ENCODE measurements at regions not wholly inside any gene's neighbourhood (a gene's known extent, or its start where the extent isn't known, plus 50 kb on each side); places are given as distances from the start of the nearest gene placed in this dataset.

DNA sequence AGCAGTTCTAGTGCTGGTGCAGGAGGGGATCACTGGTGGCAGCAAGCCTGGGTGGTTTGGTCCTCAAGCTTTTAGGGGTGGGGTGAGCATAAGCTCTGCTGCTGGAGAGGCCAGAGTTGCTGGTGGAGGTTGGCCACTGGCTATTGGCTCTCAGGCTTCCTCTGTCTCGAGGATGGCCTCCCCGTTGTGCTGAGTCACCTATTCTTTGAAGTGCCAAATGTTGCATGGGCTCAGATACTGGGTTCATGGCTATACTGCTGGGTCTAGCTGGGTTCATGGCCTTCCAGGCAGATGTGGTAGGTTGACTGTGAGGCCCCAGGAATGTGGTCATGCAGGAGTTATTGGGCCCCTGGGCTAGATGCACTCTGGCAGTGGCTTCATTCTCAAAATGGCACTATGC is 466.3 kb downstream of the NAF1 start:
- ChIA-PET CTCF (no interaction called here), POLR2A (ENCODE audit: low non-redundant PET) (no interaction called here)
- Histone ChIP-seq H3K4me3 (ENCODE audit: low read depth, low read length, poor library complexity, severe bottlenecking) (no peak overlapping the region), H3K27me3 (replicated peaks; ENCODE audit: insufficient read depth, low read depth, low read length, poor library complexity) (no peaks in the 10 kb centered on the region), H3K36me3 (ENCODE audit: insufficient read depth, low read length, poor library complexity, severe bottlenecking) (no peaks in the 10 kb centered on the region), H3K9me3 (ENCODE audit: low read depth, low read length, poor library complexity, severe bottlenecking) (no peaks in the 10 kb centered on the region), H3K4me1 (ENCODE audit: insufficient read depth, low read length, poor library complexity, severe bottlenecking) (no peaks in the 10 kb centered on the region), H3K27ac (ENCODE audit: low read depth, low read length, poor library complexity, severe bottlenecking) (no peak overlapping the region)
- TF ChIP-seq EZH2 (IDR thresholded peaks at IDR 0.05; ENCODE audit: borderline replicate concordance, low read depth, low read length, poor library complexity, severe bottlenecking): no peak
- TF ChIP-seq, protein P1, sequence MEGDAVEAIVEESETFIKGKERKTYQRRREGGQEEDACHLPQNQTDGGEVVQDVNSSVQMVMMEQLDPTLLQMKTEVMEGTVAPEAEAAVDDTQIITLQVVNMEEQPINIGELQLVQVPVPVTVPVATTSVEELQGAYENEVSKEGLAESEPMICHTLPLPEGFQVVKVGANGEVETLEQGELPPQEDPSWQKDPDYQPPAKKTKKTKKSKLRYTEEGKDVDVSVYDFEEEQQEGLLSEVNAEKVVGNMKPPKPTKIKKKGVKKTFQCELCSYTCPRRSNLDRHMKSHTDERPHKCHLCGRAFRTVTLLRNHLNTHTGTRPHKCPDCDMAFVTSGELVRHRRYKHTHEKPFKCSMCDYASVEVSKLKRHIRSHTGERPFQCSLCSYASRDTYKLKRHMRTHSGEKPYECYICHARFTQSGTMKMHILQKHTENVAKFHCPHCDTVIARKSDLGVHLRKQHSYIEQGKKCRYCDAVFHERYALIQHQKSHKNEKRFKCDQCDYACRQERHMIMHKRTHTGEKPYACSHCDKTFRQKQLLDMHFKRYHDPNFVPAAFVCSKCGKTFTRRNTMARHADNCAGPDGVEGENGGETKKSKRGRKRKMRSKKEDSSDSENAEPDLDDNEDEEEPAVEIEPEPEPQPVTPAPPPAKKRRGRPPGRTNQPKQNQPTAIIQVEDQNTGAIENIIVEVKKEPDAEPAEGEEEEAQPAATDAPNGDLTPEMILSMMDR (conservative IDR thresholded peaks at IDR 0.05; ENCODE audit: low read depth, low read length): no peak
- no TSS peak for BruUV-seq (replicated peaks)
- intact Hi-C loops (cut with micrococcal nuclease; ENCODE audit: unreplicated experiment): no loop called here
- DNase-seq (ENCODE audit: low spot score): no peak

DNA sequence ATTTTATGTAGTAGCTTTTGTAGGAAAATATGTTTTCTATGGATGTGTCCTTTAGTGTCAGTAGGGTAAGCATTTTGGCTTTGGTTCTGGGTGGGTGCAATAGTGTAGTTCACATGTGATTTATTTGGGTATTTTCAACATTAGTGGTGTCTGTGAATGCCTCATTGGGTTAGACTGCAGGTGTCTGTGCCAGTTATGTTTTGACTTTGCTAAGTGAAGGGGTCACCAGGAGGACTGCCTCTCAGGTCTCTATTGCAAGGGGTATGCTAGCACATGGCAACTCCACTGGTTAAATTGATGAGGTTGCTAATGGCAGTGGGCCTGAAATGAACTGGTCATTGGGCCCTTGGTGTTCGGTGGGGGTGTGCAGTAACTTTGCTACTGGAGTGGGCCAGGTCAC is 467.1 kb downstream of the NAF1 start:
- Histone ChIP-seq H3K4me3 (ENCODE audit: low read depth, low read length, poor library complexity, severe bottlenecking) (no peak overlapping the region), H3K27me3 (replicated peaks; ENCODE audit: insufficient read depth, low read depth, low read length, poor library complexity) (no peaks in the 10 kb centered on the region), H3K9me3 (ENCODE audit: low read depth, low read length, poor library complexity, severe bottlenecking) (no peaks in the 10 kb centered on the region), H3K36me3 (ENCODE audit: insufficient read depth, low read length, poor library complexity, severe bottlenecking) (no peaks in the 10 kb centered on the region), H3K27ac (ENCODE audit: low read depth, low read length, poor library complexity, severe bottlenecking) (no peak overlapping the region), H3K4me1 (ENCODE audit: insufficient read depth, low read length, poor library complexity, severe bottlenecking) (no peaks in the 10 kb centered on the region)
- CTCF ChIA-PET: no interaction called here
- no TSS peak for BruUV-seq (replicated peaks)
- no peak for DNase-seq (ENCODE audit: low spot score)
- TF ChIP-seq, protein P1 (conservative IDR thresholded peaks at IDR 0.05; ENCODE audit: low read depth, low read length): no peak
- TF ChIP-seq EZH2 (IDR thresholded peaks at IDR 0.05; ENCODE audit: borderline replicate concordance, low read depth, low read length, poor library complexity, severe bottlenecking): no peak
- POLR2A ChIA-PET (ENCODE audit: low non-redundant PET): no interaction called here
- intact Hi-C loops (cut with micrococcal nuclease; ENCODE audit: unreplicated experiment): no loop called here

DNA sequence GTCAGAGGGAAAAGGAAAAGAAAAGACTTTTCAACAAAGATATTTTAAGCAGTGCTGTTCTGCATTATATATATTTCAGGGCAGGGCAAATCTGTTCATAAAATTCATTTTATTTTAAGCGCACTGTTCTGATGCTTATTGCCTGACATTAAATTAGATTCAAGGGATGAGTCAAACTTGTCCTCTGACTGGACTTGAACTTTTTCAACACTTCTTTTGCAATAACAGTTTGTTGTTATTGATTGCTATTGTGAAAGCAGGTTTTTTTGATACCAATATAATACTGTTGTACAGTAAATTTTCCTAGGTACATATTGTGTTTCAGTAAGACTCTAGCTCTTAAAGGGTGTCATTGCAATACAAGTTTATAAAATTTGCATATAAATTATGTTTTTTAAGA is 481.3 kb downstream of the NAF1 start:
- H3K36me3 ChIP-seq (ENCODE audit: insufficient read depth, low read length, poor library complexity, severe bottlenecking): no peaks in the 10 kb centered on the region
- H3K4me3 ChIP-seq (ENCODE audit: low read depth, low read length, poor library complexity, severe bottlenecking): no peak overlapping the region
- no TSS peak for BruUV-seq (replicated peaks)
- intact Hi-C loops (cut with micrococcal nuclease; ENCODE audit: unreplicated experiment): no loop called here
- TF ChIP-seq, protein P1 (conservative IDR thresholded peaks at IDR 0.05; ENCODE audit: low read depth, low read length): no peak
- TF ChIP-seq EZH2 (IDR thresholded peaks at IDR 0.05; ENCODE audit: borderline replicate concordance, low read depth, low read length, poor library complexity, severe bottlenecking): no peak
- H3K27me3 ChIP-seq (replicated peaks; ENCODE audit: insufficient read depth, low read depth, low read length, poor library complexity): no peaks in the 10 kb centered on the region
- no peaks in the 10 kb centered on the region for H3K4me1 ChIP-seq (ENCODE audit: insufficient read depth, low read length, poor library complexity, severe bottlenecking)
- CTCF ChIA-PET: no interaction called here
- H3K9me3 ChIP-seq (ENCODE audit: low read depth, low read length, poor library complexity, severe bottlenecking): no peaks in the 10 kb centered on the region
- no peak for DNase-seq (ENCODE audit: low spot score)
- no peak overlapping the region for H3K27ac ChIP-seq (ENCODE audit: low read depth, low read length, poor library complexity, severe bottlenecking)
- POLR2A ChIA-PET (ENCODE audit: low non-redundant PET): no interaction called here

Measured in A673 (cell line).